ENCODE measurements at regions not wholly inside any gene's neighbourhood (a gene's known extent, or its start where the extent isn't known, plus 50 kb on each side); places are given as distances from the start of the nearest gene placed in this dataset.

DNA sequence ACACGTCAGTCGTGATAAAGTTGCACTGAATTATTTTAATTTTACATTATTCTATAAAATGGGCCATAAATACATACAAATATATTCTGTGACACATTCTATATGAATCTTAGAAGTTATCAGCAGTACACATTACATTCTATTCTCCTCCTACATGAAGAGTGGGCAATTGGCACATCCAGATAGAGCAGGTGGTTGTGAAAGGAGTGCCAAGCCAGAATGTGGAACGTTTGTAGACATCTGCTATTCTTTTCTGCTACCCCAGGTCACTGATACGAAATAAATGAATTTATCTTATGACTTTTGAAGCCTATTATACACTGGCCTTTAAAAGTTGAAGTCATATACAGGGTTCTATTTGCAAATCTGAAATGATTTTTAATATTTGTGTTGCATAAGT is 373.2 kb downstream of the PCDH17 start:
- H3K27me3 ChIP-seq = no peaks in the 10 kb centered on the region
- no peak for DNase-seq (ENCODE audit: low read depth in 1 of 2, low spot score in 1 of 2)
- TF ChIP-seq, protein P1, sequence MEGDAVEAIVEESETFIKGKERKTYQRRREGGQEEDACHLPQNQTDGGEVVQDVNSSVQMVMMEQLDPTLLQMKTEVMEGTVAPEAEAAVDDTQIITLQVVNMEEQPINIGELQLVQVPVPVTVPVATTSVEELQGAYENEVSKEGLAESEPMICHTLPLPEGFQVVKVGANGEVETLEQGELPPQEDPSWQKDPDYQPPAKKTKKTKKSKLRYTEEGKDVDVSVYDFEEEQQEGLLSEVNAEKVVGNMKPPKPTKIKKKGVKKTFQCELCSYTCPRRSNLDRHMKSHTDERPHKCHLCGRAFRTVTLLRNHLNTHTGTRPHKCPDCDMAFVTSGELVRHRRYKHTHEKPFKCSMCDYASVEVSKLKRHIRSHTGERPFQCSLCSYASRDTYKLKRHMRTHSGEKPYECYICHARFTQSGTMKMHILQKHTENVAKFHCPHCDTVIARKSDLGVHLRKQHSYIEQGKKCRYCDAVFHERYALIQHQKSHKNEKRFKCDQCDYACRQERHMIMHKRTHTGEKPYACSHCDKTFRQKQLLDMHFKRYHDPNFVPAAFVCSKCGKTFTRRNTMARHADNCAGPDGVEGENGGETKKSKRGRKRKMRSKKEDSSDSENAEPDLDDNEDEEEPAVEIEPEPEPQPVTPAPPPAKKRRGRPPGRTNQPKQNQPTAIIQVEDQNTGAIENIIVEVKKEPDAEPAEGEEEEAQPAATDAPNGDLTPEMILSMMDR (IDR thresholded peaks at IDR 0.05; ENCODE audit: low read depth, low read length) = no peak
- no peak overlapping the region for H3K4me3 ChIP-seq
- no peaks in the 10 kb centered on the region for H3K9me3 ChIP-seq (ENCODE audit: low read depth)
- H3K27ac ChIP-seq = no peak overlapping the region
- H3K36me3 ChIP-seq = no peaks in the 10 kb centered on the region
- H3K4me1 ChIP-seq (ENCODE audit: low read depth) = no peaks in the 10 kb centered on the region

DNA sequence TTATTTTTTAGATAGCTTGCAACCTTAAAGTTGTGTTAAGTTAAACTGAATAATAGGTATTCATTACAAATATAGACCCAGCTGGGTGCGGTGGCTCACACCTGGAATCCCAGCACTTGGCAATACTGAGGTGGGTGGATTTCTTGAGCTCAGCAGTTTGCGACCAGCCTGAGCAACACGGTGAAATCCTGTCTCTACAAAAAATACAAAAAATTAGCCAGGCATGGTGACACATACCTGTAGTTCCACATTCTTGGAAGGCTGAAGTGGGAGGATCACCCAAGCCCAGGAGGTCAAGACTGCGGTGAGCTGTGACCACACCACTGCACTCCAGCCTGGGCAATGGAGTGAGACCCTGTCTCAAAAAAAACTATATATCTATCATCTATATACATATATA is 386.5 kb downstream of the PCDH17 start:
- TF ChIP-seq, protein P1 (IDR thresholded peaks at IDR 0.05; ENCODE audit: low read depth, low read length) = no peak
- Histone ChIP-seq H3K9me3 (ENCODE audit: low read depth) (no peaks in the 10 kb centered on the region), H3K27ac (no peak overlapping the region), H3K36me3 (no peaks in the 10 kb centered on the region), H3K4me3 (no peak overlapping the region), H3K27me3 (no peaks in the 10 kb centered on the region), H3K4me1 (ENCODE audit: low read depth) (no peaks in the 10 kb centered on the region)
- DNase-seq (ENCODE audit: low read depth in 1 of 2, low spot score in 1 of 2) = no peak

GRCh38 chr13:58018865-58019264 is 387.3 kb downstream of the PCDH17 start:
- TF ChIP-seq, protein P1 (IDR thresholded peaks at IDR 0.05; ENCODE audit: low read depth, low read length) = no peak
- Histone ChIP-seq H3K9me3 (ENCODE audit: low read depth) (no peaks in the 10 kb centered on the region), H3K27me3 (no peaks in the 10 kb centered on the region), H3K36me3 (no peaks in the 10 kb centered on the region), H3K27ac (no peak overlapping the region), H3K4me1 (ENCODE audit: low read depth) (no peaks in the 10 kb centered on the region), H3K4me3 (no peak overlapping the region)
- no peak for DNase-seq (ENCODE audit: low read depth in 1 of 2, low spot score in 1 of 2)

- no peak for DNase-seq (ENCODE audit: low read depth in 1 of 2, low spot score in 1 of 2)
- Histone ChIP-seq H3K36me3 (no peaks in the 10 kb centered on the region), H3K4me1 (ENCODE audit: low read depth) (no peaks in the 10 kb centered on the region), H3K27ac (no peak overlapping the region), H3K9me3 (ENCODE audit: low read depth) (no peaks in the 10 kb centered on the region), H3K4me3 (no peak overlapping the region), H3K27me3 (no peaks in the 10 kb centered on the region)
- TF ChIP-seq, protein P1 (IDR thresholded peaks at IDR 0.05; ENCODE audit: low read depth, low read length) = no peak
Measured at GRCh38 chr13:58024103-58024502, 392.6 kb downstream of the PCDH17 start.

DNA sequence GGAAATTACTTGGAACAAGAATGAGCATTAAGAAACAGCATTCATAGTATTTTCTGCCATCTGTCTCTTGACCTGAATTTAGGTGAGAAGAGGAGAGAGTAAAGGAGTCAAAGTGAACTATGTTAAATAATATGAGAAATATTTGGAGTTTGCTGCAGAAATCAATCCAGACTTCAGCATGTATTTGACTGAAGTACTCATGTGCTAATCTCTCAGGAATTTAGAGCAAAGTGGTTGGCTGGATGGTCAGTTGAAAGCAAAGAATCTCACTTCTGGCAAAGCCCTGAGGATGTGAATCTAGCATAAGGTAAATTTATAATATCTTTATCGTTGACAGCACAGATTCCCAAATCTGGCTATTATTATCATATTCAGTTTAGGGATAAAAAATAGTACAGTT is 394.3 kb downstream of the PCDH17 start:
- no peaks in the 10 kb centered on the region for H3K9me3 ChIP-seq (ENCODE audit: low read depth)
- DNase-seq (ENCODE audit: low read depth in 1 of 2, low spot score in 1 of 2) = peak in 1 of 2 donors; percentile 16
- no peaks in the 10 kb centered on the region for H3K27me3 ChIP-seq
- TF ChIP-seq, protein P1 (IDR thresholded peaks at IDR 0.05; ENCODE audit: low read depth, low read length) = no peak
- no peak overlapping the region for H3K27ac ChIP-seq
- no peaks in the 10 kb centered on the region for H3K36me3 ChIP-seq
- no peak overlapping the region for H3K4me3 ChIP-seq
- H3K4me1 ChIP-seq (ENCODE audit: low read depth) = no peaks in the 10 kb centered on the region
